ENCODE measurements at regions not wholly inside any gene's neighbourhood (a gene's known extent, or its start where the extent isn't known, plus 50 kb on each side); places are given as distances from the start of the nearest gene placed in this dataset.
"Not testable (repeated sequence)": the region's sequence is repeated elsewhere in the genome, so short reads cannot be mapped to it uniquely, and the experiment has no call there.

- no peak for DNase-seq
Measured at GRCh38 chr6:81561731-81562130, 190.8 kb downstream of the TENT5A start.

- no peak for DNase-seq
Measured at GRCh38 chr6:81561071-81561564, 191.4 kb downstream of the TENT5A start.

- DNase-seq = no peak
Measured at GRCh38 chr6:81557811-81558210, 194.7 kb downstream of the TENT5A start.

GRCh38 chr6:81556551-81556950, 195.9 kb downstream of the TENT5A start:
- no peak for DNase-seq

GRCh38 chr6:81553216-81553615, 199.3 kb downstream of the TENT5A start:
- DNase-seq = no peak

- no peak for DNase-seq
Measured at GRCh38 chr6:81552644-81553043, 199.8 kb downstream of the TENT5A start.

GRCh38 chr6:81547149-81547548, 205.3 kb downstream of the TENT5A start:
- DNase-seq = no peak

GRCh38 chr6:81534934-81535465, 217.5 kb downstream of the TENT5A start:
- DNase-seq = no peak

- DNase-seq = no peak
Measured at GRCh38 chr6:81531869-81532561, 220.5 kb downstream of the TENT5A start.

GRCh38 chr6:81517455-81517854, 235.0 kb downstream of the TENT5A start:
- no peak for DNase-seq

GRCh38 chr6:81515562-81516453, 236.7 kb downstream of the TENT5A start:
- DNase-seq = no peak

GRCh38 chr6:81514195-81514594, 238.3 kb downstream of the TENT5A start:
- DNase-seq = not testable (repeated sequence)

- DNase-seq = no peak
Measured at GRCh38 chr6:81511423-81511822, 241.1 kb downstream of the TENT5A start.

GRCh38 chr6:81495999-81496398, 256.5 kb downstream of the TENT5A start:
- DNase-seq = no peak

GRCh38 chr6:81491454-81492101, 260.9 kb downstream of the TENT5A start:
- no peak for DNase-seq

GRCh38 chr6:81487489-81487888, 265.0 kb downstream of the TENT5A start:
- no peak for DNase-seq

GRCh38 chr6:81486234-81486633, 266.2 kb downstream of the TENT5A start:
- DNase-seq = no peak

GRCh38 chr6:81485395-81485794, 267.1 kb downstream of the TENT5A start:
- DNase-seq = no peak

- no peak for DNase-seq
Measured at GRCh38 chr6:81484251-81484650, 268.2 kb downstream of the TENT5A start.

- no peak for DNase-seq
Measured at GRCh38 chr6:81480139-81480538, 272.3 kb downstream of the TENT5A start.

GRCh38 chr6:81476881-81477280, 275.6 kb downstream of the TENT5A start:
- DNase-seq = no peak

GRCh38 chr6:81475646-81476045, 276.8 kb downstream of the TENT5A start:
- DNase-seq = no peak

GRCh38 chr6:81465859-81466258, 286.6 kb downstream of the TENT5A start:
- DNase-seq = no peak
